NCI-H345 treated with DMSO at 0.1 percent for 48 hours (cell line): ENCODE measurements at regions not wholly inside any gene's neighbourhood (a gene's known extent, or its start where the extent isn't known, plus 50 kb on each side); places are given as distances from the start of the nearest gene placed in this dataset.

Source experiments
- DNase-seq: peaks from one replicate; lab custom pipeline; 2025; ENCODE audit not compliant: unreplicated experiment; lab: John Stamatoyannopoulos, UW

- no peak for DNase-seq
These were observed 1484.5 kb upstream of the ZEB2 start for GRCh38 chr2:146004462-146004861.

GRCh38 chr2:146003337-146003736 is 1483.4 kb upstream of the ZEB2 start:
- DNase-seq, result no peak

GRCh38 chr2:145994910-145995309 is 1475.0 kb upstream of the ZEB2 start:
- no peak for DNase-seq

- DNase-seq, result no peak
These were observed 1472.7 kb upstream of the ZEB2 start for GRCh38 chr2:145992572-145992971.

- DNase-seq, result no peak
These were observed 1467.9 kb upstream of the ZEB2 start for GRCh38 chr2:145987793-145988192.

- DNase-seq, result no peak
These were observed 1465.6 kb upstream of the ZEB2 start for GRCh38 chr2:145985517-145985916.

GRCh38 chr2:145984580-145984979 is 1464.7 kb upstream of the ZEB2 start:
- no peak for DNase-seq

GRCh38 chr2:145980318-145980717 is 1460.4 kb upstream of the ZEB2 start:
- no peak for DNase-seq

GRCh38 chr2:145975406-145975805 is 1455.5 kb upstream of the ZEB2 start:
- no peak for DNase-seq

GRCh38 chr2:145961846-145962245 is 1441.9 kb upstream of the ZEB2 start:
- no peak for DNase-seq

- DNase-seq, result no peak
These were observed 1440.7 kb upstream of the ZEB2 start for GRCh38 chr2:145960479-145961163.

- DNase-seq, result no peak
These were observed 1438.7 kb upstream of the ZEB2 start for GRCh38 chr2:145958611-145959010.

- no peak for DNase-seq
These were observed 1438.0 kb upstream of the ZEB2 start for GRCh38 chr2:145957929-145958328.

- DNase-seq, result no peak
These were observed 1420.0 kb upstream of the ZEB2 start for GRCh38 chr2:145939949-145940348.

GRCh38 chr2:145935016-145935415 is 1415.1 kb upstream of the ZEB2 start:
- no peak for DNase-seq

GRCh38 chr2:145931781-145932395 is 1412.0 kb upstream of the ZEB2 start:
- DNase-seq, result no peak

GRCh38 chr2:145930318-145930717 is 1410.4 kb upstream of the ZEB2 start:
- DNase-seq, result no peak

GRCh38 chr2:145927131-145927950 is 1407.4 kb upstream of the ZEB2 start:
- no peak for DNase-seq

- DNase-seq, result no peak
These were observed 1405.7 kb upstream of the ZEB2 start for GRCh38 chr2:145925591-145925990.

GRCh38 chr2:145919477-145919876 is 1399.6 kb upstream of the ZEB2 start:
- no peak for DNase-seq

GRCh38 chr2:145918951-145919350 is 1399.0 kb upstream of the ZEB2 start:
- no peak for DNase-seq

- DNase-seq, result no peak
These were observed 1396.9 kb upstream of the ZEB2 start for GRCh38 chr2:145916799-145917198.
